NCI-H748 treated with DMSO at 0.1 percent for 48 hours (cell line): ENCODE measurements at regions not wholly inside any gene's neighbourhood (a gene's known extent, or its start where the extent isn't known, plus 50 kb on each side); places are given as distances from the start of the nearest gene placed in this dataset.
A peak's percentile ranks its signal among the peaks of the same experiment; 100 is the strongest.

Experiments used
- DNase-seq: peaks from one replicate; lab custom pipeline; 2025; lab: John Stamatoyannopoulos, UW

DNA sequence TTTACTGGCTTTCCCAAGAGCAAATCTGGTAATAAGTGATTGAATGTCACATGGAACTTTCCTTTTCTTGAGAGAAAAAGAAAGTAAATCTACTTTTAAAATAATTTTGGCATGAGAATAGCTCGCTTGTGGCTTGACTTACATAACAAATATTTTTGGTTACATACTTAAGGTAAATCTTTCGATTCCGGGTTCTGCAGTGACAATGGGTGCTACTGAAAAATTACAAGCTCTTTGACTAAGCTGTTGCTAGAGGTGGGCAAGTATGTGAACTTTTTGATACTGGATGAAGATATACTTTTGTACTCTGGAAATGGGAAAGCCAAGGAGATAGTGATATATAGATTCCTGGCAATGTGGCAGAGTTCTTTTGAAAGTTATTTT lies 51.9 kb upstream of the OTOL1 start:
- DNase-seq = no peak

DNA sequence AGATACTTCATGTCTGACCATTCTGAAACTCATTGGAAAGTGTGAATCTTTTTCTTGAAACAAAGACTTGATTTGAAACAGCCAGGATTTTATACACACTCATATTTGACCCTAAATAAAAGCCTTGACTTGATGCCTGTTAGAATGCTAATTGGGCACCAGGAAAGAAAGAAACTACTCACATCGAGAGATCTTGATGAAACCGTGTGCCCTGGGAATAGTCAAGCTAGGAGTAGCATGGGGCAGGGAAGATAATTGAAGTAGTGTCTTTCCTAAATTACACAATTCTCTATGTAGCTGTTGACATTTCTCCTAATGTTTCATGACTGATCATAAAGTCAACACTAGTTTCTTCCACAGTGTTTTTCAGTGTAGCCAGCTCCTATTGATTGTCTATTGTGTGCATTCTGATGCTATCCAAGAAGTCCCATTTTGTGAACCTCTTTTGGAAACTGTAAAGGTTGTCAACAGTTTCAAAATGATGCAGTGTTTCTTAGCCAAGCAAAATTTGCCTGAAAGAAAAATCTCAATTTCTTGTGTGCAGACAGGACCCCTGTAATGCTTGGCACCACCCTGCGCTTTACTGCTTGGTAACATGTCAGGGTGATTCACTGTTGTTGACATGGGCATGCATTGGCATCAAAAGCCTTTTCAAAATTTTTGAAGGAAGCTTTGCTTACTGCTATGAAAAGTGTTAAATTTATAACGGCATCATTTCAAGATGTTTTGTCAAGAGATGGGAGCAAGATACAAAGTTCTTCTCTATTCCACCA lies 52.5 kb upstream of the OTOL1 start:
- DNase-seq = no peak

DNA sequence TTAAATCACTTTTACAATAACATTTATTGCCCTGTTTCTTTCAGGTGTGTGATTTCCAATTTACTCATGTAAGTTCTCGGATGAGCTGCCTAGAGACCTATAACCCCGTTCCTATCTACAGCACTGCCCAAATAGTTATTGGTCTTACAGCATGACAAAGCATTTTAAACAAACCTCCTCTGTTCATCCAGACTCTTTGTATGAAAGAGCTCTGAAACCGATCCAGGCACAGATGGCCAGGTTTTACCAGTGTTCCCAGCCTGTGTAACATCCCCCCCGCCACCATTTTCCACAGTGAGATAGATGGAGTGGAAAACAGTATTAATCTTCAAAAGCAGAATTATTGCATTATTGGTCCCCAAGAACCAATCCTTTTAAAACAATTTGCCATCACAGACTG lies 59.0 kb upstream of the SPTSSB start:
- no peak for DNase-seq

DNA sequence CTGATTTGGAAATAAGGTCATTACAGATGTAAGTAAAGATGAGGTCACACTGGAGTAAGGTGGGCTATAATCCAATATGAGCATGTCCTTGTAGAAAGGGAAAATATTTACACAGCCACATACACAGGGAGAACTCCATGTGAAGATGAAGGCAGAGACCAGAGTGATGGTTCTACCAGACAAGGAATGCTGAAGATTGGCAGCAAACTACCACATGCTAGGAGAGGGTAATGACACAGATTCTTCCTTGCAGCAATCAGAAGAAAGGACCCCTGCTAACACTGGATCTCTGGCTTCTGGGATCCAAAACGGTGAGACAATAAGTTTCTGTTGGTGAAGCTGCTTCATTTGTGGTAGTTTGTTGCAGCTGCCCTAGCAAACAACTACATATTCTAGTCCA lies 56.0 kb upstream of the SPTSSB start:
- no peak for DNase-seq

DNA sequence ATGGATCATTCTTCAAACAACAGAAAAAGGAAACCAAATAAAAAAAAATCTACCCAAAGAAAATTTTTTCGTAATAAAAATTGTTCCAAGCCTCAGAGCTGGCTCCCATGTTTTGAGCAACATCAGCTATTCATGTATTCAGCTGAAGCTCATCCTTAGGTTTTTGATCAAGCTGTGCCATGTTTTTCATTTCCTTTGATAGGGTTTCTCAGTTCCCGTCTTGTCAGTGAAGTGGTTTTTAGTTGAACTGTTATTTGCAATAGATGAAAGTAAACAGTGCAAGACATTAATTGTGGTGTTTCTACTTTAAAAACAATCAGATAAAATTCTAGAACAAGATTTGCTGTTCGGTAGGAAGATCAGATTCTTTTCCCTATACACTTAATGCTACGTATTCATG lies 55.4 kb upstream of the SPTSSB start:
- no peak for DNase-seq

DNA sequence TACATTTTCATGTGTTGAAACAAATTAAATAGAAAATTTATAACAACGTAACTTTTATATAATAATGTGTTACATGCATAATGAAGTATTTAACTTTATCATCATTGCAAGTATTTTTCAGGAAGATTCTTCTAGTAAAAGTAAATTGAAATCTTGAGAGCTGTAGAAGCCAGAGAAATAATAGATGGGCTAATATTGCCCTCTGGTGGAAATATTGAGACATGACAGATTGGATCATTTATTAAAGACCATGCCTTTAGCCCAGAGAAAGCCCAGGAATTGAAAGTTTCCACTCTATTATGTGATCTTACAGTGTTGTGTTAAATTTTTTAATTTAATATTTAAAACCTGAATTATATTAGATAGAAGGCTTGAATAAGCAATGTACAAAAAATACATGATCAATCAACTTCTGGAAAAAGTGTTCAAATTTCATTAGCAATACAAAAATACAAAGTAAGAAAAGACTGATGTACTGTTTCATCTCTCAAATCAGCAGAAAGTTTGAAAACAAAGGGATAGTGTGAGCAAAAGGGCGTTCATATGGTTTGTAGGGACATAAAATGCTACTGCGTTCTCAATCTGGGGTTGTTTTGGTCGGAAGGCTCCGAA lies 52.7 kb upstream of the SPTSSB start:
- DNase-seq = peak; percentile 41

DNA sequence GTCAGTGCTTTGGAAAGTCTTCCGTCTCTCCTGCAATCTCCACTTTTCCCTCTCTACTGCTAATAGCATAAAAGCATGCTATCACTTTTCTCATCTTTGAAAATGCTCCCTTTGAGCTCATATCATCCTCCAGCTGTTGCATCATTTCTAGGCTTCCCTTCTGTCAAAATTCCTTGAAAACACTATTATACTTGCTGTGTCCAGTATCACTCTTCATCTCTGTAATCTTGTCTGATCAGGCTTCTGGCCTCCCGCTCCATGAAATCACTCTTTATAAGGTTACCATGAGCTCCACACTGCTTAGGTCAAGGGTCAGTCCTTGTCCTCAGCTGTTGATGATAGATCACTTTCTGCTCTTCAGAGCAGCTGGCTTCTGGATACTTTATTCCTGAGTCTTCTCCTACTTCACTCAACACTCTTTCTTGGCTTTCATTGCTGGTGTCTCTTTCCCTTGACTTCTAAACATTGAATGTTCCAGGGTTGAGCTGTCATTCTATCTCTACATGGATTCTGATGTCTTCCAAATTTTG lies 50.9 kb upstream of the SPTSSB start:
- no peak for DNase-seq
